ENCODE measurements at regions not wholly inside any gene's neighbourhood (a gene's known extent, or its start where the extent isn't known, plus 50 kb on each side); places are given as distances from the start of the nearest gene placed in this dataset.

GRCh38 chr13:64377606-64378005 is 2852.5 kb downstream of the PCDH9 start:
- H3K4me3 ChIP-seq (ENCODE audit: control insufficient read depth, low read depth, low read length): no peak overlapping the region
- no peak for TF ChIP-seq CTCF (conservative IDR thresholded peaks at IDR 0.05; ENCODE audit: control insufficient read depth, insufficient read depth, low read depth, low read length)
- no peak for DNase-seq (ENCODE audit: low read depth)

DNA sequence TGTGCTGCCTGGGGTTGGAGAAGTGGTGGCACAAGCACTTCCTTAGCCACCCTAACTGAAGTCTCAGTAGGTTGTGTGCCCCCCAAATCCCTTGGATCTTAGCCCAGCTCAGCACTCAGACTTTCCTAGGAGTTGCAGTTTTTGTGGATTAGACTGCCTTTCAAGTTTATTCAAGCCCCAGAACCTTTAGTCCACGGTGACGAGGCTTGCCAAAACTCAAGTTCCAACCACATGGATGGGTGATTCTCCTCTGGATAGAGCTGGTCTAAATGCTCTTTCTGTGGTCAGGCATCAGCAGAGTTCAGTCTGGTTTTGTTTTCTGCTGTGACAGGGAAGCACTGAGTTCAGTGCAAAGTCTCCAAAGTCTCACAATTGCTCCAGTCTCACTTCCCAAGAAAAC is 2858.7 kb downstream of the PCDH9 start:
- no peak overlapping the region for H3K4me3 ChIP-seq (ENCODE audit: control insufficient read depth, low read depth, low read length)
- DNase-seq (ENCODE audit: low read depth): no peak
- TF ChIP-seq CTCF (conservative IDR thresholded peaks at IDR 0.05; ENCODE audit: control insufficient read depth, insufficient read depth, low read depth, low read length): no peak

DNA sequence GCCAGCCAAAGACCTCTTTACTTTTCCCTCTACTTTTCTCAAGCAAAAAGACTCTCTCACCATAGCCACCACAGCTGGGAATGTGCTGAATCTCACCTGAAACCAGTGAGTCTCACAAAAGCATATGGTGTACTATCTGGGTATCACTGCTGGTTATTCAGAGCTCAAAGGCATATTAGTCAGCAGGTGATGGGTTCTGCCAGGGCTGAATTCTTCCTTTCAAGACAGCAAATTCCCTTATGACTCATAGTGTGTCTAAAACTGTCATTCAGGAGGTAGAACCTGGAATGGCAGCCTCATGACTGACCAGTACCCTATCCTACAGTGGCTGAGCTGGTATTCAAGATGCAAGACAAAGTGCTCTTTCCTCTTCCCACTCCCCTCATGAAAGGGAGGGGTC is 2859.1 kb downstream of the PCDH9 start:
- no peak for DNase-seq (ENCODE audit: low read depth)
- H3K4me3 ChIP-seq (ENCODE audit: control insufficient read depth, low read depth, low read length): no peak overlapping the region
- no peak for TF ChIP-seq CTCF (conservative IDR thresholded peaks at IDR 0.05; ENCODE audit: control insufficient read depth, insufficient read depth, low read depth, low read length)

GRCh38 chr13:64369121-64369520 is 2861.0 kb downstream of the PCDH9 start:
- no peak for TF ChIP-seq CTCF (conservative IDR thresholded peaks at IDR 0.05; ENCODE audit: control insufficient read depth, insufficient read depth, low read depth, low read length)
- DNase-seq (ENCODE audit: low read depth): peak; percentile 5
- H3K4me3 ChIP-seq (ENCODE audit: control insufficient read depth, low read depth, low read length): no peak overlapping the region

DNA sequence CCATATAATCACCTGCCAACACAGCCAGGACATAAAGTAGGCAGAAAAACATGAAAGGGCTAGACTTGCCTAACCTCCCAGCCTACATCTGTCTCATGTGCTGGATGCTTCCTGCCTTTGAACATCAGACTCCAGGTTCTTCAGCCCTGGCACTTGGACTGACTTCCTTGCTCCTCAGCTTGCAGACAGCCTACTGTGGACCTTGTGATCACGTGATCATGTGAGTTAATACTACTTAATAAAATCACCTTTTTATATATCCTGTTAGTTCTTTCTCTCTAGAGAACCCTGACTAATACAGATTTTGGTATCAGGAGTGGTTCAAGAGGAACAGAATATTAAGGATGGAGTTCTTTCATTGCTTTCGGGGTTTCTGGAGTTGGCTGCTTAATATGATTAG is 2867.6 kb downstream of the PCDH9 start:
- no peak for TF ChIP-seq CTCF (conservative IDR thresholded peaks at IDR 0.05; ENCODE audit: control insufficient read depth, insufficient read depth, low read depth, low read length)
- DNase-seq (ENCODE audit: low read depth): no peak
- H3K4me3 ChIP-seq (ENCODE audit: control insufficient read depth, low read depth, low read length): no peak overlapping the region

DNA sequence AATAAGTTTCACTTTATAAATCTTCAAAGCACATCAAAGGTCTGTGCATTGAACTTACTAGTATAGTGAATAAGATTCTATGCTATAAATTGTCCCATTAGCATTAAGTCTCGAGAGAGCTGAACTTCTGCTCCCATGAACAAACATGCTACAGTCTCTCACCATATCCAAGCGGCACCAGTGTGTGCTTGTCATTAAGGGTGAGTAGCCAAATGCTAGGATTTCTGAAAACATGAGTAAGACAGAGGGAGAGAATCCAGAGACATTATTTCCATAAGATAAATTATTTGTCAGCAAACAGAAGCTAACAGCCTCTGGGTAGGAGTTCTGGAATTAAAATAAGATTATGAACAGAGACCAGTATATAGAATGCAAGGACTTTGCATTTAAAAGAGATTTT is 2882.5 kb downstream of the PCDH9 start:
- no peak for TF ChIP-seq CTCF (conservative IDR thresholded peaks at IDR 0.05; ENCODE audit: control insufficient read depth, insufficient read depth, low read depth, low read length)
- DNase-seq (ENCODE audit: low read depth): no peak
- no peak overlapping the region for H3K4me3 ChIP-seq (ENCODE audit: control insufficient read depth, low read depth, low read length)

DNA sequence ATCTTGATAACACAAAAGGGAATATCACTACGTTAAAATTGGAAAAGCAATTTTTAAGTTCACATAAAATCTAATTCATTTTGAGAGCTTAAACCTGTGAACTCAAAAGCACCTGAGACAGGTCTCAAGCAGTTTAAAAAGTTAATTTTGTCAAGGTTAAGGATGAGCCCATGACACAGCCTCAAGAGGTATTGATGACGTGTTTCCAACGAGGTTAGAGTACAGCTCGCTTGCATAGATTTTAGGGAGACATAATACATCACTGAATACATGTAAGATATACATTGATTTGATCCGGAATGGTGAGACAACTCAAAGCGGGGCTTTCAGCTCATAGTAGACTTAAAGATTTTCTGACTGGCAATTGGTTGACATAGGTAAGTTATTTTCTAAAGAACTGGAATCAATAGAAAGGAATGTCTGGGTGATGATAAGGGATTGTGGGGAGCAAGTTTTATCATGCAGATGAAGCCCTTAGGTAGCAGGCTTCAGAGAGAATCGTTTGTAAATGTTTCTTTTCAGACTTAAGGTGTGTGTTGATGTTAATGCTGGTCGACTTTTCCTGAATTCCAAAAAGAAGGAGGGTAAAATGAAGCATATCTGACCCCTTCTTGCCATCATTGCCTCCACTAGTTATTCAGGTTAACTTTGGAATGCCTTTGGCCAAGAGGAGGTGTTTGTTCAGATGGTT is 2890.6 kb downstream of the PCDH9 start:
- no peak overlapping the region for H3K4me3 ChIP-seq (ENCODE audit: control insufficient read depth, low read depth, low read length)
- TF ChIP-seq CTCF (conservative IDR thresholded peaks at IDR 0.05; ENCODE audit: control insufficient read depth, insufficient read depth, low read depth, low read length): no peak
- no peak for DNase-seq (ENCODE audit: low read depth)

Data from fibroblast of mammary gland (primary cell).